22Rv1 (cell line): ENCODE measurements at regions not wholly inside any gene's neighbourhood (a gene's known extent, or its start where the extent isn't known, plus 50 kb on each side); places are given as distances from the start of the nearest gene placed in this dataset.

Experiments
- H3K27ac ChIP-seq: fragments of 450-650 bp; 2 replicates; pipeline ENCODE4 v1.5.1; 2017
- ZFX ChIP-seq: fragments of 450-650 bp; IDR thresholded peaks from 2 replicates; pipeline ENCODE4 v1.6.1; 2017; ENCODE audit warnings: antibody characterized with exemption, borderline replicate concordance
- TF ChIP-seq, protein P1 (sequence below): fragments of 450-650 bp; IDR thresholded peaks from 2 replicates; pipeline ENCODE4 v1.5.1; 2017; ENCODE audit warnings: mild to moderate bottlenecking

DNA sequence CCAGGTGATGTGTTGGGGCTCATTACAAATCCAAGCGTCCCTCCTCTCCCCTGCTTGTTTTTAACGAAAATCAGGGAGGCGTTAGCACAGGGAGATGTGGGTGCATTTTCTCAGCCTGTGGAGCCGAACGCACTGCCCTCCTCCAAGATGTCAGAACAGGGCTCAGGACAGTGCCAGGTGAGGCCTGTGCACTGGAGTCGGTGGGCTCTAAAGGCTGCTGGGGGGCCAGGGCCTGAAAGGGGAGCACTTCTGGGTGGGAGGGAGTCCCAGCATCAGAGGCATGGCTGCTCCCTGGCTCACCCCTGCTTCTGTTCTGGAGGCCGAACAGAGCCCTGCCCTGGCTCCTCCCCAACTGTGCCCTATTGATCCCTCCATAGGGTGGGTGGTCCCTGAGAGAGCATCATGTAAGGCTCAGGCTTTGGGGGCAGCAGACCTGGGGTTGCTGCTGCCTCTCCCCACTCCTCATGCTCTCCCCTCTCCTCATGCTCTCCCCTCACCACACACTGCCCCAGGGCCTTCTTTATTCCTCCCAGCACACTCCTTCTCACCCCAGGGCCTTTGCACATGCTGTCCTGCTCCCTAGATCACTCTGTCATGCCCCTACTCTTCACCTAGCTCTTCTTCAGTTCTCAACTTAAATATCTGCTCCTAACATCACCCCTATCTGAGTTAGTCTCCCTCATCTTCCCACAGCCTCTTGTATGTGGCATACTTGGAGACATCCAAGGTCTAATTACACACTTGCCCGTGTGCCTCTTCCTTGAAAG, 725.2 kb downstream of the PTPRU start:
- TF ChIP-seq ZFX, result no peak
- TF ChIP-seq, protein P1, sequence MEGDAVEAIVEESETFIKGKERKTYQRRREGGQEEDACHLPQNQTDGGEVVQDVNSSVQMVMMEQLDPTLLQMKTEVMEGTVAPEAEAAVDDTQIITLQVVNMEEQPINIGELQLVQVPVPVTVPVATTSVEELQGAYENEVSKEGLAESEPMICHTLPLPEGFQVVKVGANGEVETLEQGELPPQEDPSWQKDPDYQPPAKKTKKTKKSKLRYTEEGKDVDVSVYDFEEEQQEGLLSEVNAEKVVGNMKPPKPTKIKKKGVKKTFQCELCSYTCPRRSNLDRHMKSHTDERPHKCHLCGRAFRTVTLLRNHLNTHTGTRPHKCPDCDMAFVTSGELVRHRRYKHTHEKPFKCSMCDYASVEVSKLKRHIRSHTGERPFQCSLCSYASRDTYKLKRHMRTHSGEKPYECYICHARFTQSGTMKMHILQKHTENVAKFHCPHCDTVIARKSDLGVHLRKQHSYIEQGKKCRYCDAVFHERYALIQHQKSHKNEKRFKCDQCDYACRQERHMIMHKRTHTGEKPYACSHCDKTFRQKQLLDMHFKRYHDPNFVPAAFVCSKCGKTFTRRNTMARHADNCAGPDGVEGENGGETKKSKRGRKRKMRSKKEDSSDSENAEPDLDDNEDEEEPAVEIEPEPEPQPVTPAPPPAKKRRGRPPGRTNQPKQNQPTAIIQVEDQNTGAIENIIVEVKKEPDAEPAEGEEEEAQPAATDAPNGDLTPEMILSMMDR, result no peak
- H3K27ac ChIP-seq, result no peak overlapping the region

DNA sequence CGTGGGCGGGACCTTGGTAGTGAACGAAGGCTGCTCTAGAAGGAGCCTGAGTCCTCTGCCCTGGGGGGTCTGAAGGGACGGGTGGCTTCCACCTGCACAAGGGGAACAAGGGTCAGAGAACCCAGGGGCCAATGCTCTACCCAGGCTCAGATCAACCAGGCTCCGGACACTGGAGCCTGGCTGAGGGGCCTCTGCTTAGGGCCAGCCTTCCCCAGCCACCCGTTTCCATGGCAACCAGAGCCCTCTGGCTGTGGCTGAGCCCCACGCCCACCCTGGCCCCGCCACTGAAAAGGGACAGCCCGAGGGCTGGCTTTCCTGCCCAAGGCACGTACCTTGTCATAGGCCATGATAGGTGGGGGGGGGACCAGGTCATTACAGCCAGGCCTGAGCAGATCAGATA, 724.6 kb downstream of the PTPRU start:
- no peak overlapping the region for H3K27ac ChIP-seq
- TF ChIP-seq, protein P1, result no peak
- TF ChIP-seq ZFX, result no peak

DNA sequence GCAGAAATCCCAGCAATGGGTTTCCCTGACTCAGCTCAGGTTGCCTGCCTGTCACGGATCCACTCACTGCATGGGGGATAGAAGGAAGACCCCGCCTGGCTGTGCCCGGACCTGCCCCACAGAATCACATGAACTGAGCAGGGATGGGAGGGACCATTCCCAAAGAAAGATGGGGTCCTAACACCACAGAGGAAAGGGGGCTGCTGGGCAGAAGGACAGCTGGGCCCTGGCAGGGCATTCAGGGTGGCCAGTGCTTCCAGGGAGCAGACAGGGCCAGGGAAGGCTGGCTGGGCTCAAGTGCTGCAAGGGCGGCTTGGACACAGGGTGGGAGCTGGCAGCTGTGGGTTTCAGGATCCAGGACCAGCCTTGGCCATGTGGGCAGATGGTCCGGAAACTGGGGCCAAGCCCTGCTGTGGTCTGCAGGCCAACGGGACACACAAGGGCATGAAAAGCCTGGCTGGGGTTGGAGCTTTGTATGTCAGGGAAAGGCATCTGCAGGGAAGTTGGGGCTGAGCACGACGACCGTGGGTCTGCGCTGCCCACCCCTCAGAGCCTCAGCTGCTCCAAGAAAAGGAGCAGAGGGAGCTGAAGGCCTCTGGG, 723.9 kb downstream of the PTPRU start:
- H3K27ac ChIP-seq, result no peak overlapping the region
- TF ChIP-seq ZFX, result no peak

DNA sequence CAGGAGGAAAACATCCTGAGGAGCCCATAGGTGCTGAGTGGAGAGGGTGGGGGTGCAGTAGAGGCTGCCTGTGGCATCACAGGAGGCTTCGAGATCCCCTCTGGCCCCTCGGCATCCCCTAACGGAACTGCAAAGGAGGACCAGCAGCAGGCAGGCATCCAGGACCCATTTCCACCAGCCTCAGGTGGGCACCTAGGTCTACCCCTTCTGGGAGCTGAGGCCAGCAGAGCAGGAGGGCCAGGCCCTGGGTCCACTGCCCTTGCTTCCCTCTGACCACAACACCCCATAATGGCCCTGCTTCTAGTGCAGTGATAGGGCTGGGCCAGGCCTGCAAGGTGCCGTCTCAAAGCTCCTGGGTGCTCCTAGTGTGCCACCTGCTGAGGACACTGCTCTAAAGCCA, 723.0 kb downstream of the PTPRU start:
- TF ChIP-seq, protein P1, result no peak
- no peak for TF ChIP-seq ZFX
- H3K27ac ChIP-seq, result no peak overlapping the region

DNA sequence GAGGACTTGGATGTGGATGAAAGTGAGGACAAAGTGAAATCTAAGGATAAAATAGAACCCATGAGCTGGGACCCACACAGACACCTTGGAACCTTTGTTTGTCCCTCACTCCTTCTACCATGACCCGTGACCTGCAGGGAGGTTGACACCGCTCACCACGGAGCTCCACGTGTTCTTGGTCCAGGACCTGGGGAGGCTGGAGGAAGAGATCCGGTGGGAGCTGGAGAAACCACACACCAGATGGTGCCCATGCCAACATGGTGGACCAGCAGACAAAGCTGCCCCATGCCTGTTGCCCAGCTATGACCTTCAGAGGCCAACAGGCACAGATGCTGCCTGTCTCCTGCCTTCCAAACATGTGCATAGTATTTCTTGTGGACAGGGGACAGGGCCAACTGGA, 721.9 kb downstream of the PTPRU start:
- no peak overlapping the region for H3K27ac ChIP-seq
- TF ChIP-seq ZFX, result no peak
- TF ChIP-seq, protein P1, result no peak

DNA sequence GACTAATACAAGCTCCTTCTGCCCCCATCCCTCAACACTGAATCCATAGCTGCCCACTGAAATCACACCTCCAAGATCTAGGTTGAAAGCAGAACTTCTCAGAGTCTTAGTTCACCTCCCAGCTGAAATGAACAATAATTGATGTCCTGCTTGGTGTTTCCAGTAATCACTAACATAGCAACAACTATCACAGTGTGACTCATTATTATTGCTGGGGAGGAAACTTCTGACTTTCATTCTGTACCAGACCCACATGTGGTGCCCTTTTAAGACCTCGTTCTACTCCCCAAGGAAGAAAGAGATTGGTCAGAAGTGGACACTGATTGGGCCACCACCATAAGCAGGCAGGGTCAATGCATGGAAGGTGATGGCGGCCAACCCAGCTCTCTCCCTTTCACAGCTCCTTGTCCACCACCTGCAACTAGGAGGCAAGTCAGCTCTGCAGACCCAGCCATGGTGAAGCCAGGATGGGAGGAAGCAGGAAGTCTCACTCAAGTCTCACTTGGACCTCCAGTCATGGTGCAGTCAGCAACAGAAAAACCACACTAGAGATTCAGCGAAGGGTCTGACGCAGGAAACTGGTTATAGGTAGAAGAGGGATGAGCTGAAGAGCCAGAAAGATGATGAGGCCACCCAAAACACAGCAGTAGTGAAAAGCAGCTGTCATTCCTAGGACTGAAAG, 720.2 kb downstream of the PTPRU start:
- H3K27ac ChIP-seq, result no peak overlapping the region
- TF ChIP-seq, protein P1, result no peak
- TF ChIP-seq ZFX, result no peak

DNA sequence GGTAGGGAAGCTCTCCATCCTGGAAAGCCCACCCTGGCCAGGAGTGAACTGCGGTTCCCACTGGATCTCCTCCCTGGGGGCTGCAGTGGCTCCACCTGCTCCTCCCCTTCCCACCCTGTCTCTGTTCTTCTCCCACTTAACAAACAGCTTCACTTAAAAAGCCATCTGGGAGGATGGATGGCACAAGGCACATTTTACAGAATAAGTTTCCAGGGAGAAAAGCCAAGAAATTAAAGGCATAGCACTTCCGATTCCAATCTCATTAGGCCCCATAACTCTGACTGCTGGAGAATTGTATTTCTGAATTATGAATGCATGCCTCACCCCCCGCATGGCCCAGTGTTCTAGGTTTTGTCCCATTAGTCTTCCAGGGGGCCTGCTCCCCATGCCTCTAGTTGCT, 718.3 kb downstream of the PTPRU start:
- no peak overlapping the region for H3K27ac ChIP-seq
- no peak for TF ChIP-seq ZFX
- TF ChIP-seq, protein P1, result no peak
